ENCODE measurements at regions not wholly inside any gene's neighbourhood (a gene's known extent, or its start where the extent isn't known, plus 50 kb on each side); places are given as distances from the start of the nearest gene placed in this dataset.

DNA sequence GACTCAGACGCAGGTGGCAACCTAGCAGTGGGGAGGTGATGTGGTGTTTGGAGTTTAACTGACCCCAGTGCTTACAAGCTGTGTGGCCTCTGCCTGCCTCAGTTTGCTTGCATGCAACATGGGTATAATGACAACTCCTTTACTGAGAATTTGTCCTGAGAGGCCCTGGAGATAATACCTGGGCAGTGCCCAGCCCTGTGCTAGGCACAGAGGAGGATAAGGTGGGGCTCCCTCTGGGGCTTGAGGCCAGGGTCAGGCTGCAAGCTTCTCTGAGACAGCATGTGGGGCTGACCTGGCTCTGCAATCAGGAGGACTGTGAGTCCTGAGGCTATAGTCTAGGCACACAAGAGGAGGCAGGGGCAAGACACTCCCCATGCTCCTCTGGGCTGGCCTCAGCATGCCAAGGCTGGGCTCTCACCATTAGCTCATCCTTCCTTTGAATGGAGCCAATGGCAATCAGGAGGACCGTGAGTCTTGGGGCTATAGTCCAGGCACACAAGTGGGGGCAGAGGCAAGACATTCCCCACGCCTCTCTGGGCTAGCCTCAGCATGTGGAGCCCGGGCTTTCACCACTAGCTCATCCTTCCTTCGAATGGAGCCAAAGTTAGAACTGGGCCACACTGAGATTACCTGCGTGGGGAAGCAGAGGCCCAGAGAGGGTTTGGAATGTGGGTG, 147.9 kb downstream of the RPS24 start:
- no peaks in the 10 kb centered on the region for H3K4me1 Mint-ChIP-seq

DNA sequence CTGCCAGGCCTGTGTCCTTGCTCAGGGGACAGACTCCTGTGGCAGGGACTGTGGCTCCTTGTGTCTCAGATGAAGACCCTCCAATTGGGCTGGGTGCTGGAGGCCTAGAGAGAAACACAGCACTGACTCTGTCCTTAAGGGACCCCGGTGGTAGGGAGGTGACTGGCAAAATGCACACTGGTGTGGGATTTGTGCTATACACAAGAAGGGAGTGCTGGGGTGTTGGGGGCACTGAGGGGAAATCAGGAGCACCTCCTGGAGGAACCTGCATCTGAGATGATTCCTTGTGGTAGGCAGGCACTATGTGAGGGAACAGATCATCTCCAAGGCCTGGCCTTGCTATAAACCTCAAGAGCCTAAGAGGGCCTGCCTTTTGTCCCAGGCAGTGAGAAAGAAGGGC, 149.2 kb downstream of the RPS24 start:
- no peaks in the 10 kb centered on the region for H3K9me3 Mint-ChIP-seq
- DNase-seq, result no peak
- no peaks in the 10 kb centered on the region for H3K4me1 Mint-ChIP-seq
- H3K27me3 Mint-ChIP-seq, result peaks cover 6 to 21% (median 18%) of the 10 kb centered on the region in 3 donors
- no peaks in the 10 kb centered on the region for H3K36me3 Mint-ChIP-seq
- H3K4me3 Mint-ChIP-seq, result no peak overlapping the region
- ATAC-seq (ENCODE audit: low read depth in 2 of 2), result no peak
- H3K27ac Mint-ChIP-seq, result no peak overlapping the region

More for the DNA sequence above, 147.9 kb downstream of the RPS24 start:
- Mint-ChIP-seq H3K9me3 (no peaks in the 10 kb centered on the region), H3K36me3 (no peaks in the 10 kb centered on the region), H3K4me3 (no peak overlapping the region), H3K27me3 (peaks cover 6 to 21% (median 18%) of the 10 kb centered on the region in 3 donors), H3K27ac (no peak overlapping the region)
- ATAC-seq (ENCODE audit: low read depth in 2 of 2) (no peak), DNase-seq (no peak)

DNA sequence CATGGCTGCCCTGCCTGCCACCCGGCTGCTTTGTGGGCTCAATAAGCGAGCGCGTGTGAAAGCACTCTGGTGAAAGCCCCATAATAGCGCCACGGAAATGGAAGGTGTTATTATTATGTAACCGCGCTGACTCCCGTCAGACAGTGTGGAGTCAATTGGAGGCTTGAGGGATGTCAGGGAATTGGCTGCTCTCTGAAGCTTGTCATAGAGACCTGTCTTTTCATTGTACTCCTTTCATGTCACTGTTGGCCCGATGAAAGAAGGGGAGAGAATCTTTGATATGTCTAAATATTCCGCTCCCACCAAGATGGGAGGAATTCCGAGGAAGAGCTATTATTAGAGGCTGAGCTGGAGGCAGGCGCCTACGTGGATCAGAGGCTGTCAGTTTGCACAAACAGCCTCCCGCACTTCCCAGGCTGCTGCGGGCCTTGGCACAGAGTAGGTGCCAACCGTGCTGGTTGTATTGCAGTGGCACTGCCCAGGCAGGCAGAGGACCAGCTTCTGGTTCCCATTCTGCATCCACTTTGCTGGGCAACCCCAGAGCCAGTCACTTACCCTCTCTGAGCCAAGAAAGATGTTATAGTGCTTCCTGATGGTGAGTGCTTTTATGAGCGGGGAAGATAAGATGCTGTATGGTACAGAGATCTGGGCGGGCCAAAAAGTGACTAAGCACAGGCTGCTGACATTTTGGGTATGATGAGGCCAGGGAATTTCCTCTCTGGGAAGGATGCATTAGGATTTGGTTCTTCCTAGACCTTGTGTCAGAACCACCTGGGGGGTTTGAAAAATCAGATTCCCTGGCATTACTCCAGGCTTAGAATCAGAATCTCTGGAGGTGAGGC, 151.4 kb downstream of the RPS24 start:
- no peak for DNase-seq
- no peak overlapping the region for H3K27ac Mint-ChIP-seq
- no peaks in the 10 kb centered on the region for H3K9me3 Mint-ChIP-seq
- no peak for ATAC-seq (ENCODE audit: low read depth in 2 of 2)
- H3K4me3 Mint-ChIP-seq, result no peak overlapping the region
- peaks cover 6 to 10% (median 9%) of the 10 kb centered on the region in 3 donors for H3K27me3 Mint-ChIP-seq
- H3K36me3 Mint-ChIP-seq, result no peaks in the 10 kb centered on the region
- H3K4me1 Mint-ChIP-seq, result no peaks in the 10 kb centered on the region

DNA sequence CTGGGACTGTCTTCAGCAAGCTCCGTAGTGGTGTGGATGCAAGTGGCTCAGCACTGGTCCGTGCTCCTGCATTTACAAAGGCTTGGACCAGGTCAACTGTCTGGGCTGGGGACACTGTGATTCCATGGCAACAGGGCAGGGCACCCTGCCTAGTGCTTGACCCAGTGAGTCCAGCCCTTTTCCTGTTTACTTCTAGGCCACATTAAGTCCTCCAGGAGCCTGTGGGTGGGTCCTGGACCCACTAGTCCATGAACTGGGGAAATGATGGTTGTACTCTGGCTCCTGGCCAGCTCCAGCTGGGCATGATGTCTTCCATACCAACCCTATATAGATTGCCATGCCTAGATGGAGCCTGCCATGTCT, 152.0 kb downstream of the RPS24 start:
- H3K27ac Mint-ChIP-seq, result no peak overlapping the region
- no peaks in the 10 kb centered on the region for H3K4me1 Mint-ChIP-seq
- ATAC-seq (ENCODE audit: low read depth in 2 of 2) (no peak), DNase-seq (no peak)
- no peak overlapping the region for H3K4me3 Mint-ChIP-seq
- H3K36me3 Mint-ChIP-seq, result no peaks in the 10 kb centered on the region
- H3K9me3 Mint-ChIP-seq, result no peaks in the 10 kb centered on the region
- H3K27me3 Mint-ChIP-seq, result peaks cover 4 to 8% (median 6%) of the 10 kb centered on the region in 3 donors

DNA sequence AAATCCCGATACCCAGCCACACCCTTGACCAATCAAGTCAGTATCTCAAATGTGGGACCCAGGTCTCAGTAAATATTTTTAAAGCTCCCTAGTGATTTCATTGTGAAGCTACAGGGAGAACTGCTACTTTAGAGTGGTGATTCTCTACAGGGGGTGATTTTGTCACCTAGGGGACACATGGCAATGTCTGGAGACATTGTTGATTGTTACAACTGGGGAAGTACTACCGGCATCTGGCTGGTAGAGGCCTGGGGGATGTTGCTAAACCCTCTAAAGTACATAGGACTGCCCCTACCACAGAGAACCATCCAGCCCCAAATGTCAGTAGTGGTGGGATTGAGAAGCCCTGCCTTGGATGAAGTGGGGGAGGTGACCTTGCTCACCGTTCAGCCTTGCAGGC, 152.9 kb downstream of the RPS24 start:
- DNase-seq, result no peak
- Mint-ChIP-seq H3K4me3 (no peak overlapping the region), H3K9me3 (no peaks in the 10 kb centered on the region), H3K36me3 (no peaks in the 10 kb centered on the region), H3K4me1 (no peaks in the 10 kb centered on the region), H3K27me3 (peaks cover 0 to 2% (median 0%) of the 10 kb centered on the region in 3 donors), H3K27ac (no peak overlapping the region)
- ATAC-seq (ENCODE audit: low read depth in 2 of 2), result no peak

DNA sequence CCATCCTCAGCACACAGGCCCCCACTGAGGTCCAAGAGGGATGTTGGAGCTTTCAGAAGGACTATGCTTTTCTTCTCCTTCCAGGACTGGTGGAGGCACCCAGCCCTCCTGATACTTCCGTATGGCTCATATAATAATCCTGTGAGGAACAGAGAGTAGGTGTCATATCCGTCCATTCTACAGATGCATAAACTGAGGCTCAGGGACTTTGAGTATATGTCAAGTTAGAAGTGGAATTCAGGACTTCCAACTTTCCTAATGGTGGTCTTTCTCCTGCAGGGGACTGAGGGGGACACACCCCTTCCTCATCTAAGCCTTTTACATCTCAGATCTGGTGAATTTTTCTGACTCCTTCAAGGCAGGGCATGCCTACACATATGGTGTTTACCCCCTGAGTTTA, 153.7 kb downstream of the RPS24 start:
- ATAC-seq (ENCODE audit: low read depth in 2 of 2) (no peak), DNase-seq (no peak)
- H3K27me3 Mint-ChIP-seq, result peaks cover 0 to 8% (median 0%) of the 10 kb centered on the region in 3 donors
- H3K27ac Mint-ChIP-seq, result peak overlapping the region in 1 of 6 donors; percentile 30
- H3K4me1 Mint-ChIP-seq, result no peaks in the 10 kb centered on the region
- H3K4me3 Mint-ChIP-seq, result no peak overlapping the region
- peaks cover 0 to 7% (median 2%) of the 10 kb centered on the region in 7 donors for H3K9me3 Mint-ChIP-seq
- no peaks in the 10 kb centered on the region for H3K36me3 Mint-ChIP-seq

DNA sequence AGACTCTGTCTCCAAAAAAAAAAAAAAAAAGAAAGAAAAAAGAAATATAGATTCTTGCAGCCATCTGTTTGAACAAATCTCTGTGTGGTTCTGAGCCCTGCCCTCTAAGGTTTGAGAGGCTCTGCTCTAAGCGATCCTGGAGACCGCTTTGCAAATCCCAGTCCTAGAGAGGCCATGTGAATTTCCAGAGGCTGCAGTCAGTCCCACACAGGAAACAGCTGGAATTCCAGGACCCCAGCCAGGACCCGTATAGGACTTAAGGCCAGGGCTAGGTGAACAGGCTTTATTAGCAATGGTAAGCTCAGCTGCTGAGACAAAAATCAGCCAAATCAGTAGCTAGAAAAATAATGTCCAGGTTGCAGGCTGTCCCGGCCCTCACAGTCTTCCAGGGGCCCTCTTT, 154.8 kb downstream of the RPS24 start:
- Mint-ChIP-seq H3K9me3 (peaks cover 4 to 18% (median 11%) of the 10 kb centered on the region in 7 donors), H3K27ac (no peak overlapping the region), H3K4me3 (no peak overlapping the region), H3K4me1 (no peaks in the 10 kb centered on the region), H3K36me3 (peaks cover 0 to 6% of the 10 kb centered on the region in 2 donors), H3K27me3 (peaks cover 0 to 8% (median 3%) of the 10 kb centered on the region in 3 donors)
- ATAC-seq (ENCODE audit: low read depth in 2 of 2) (no peak), DNase-seq (no peak)

DNA sequence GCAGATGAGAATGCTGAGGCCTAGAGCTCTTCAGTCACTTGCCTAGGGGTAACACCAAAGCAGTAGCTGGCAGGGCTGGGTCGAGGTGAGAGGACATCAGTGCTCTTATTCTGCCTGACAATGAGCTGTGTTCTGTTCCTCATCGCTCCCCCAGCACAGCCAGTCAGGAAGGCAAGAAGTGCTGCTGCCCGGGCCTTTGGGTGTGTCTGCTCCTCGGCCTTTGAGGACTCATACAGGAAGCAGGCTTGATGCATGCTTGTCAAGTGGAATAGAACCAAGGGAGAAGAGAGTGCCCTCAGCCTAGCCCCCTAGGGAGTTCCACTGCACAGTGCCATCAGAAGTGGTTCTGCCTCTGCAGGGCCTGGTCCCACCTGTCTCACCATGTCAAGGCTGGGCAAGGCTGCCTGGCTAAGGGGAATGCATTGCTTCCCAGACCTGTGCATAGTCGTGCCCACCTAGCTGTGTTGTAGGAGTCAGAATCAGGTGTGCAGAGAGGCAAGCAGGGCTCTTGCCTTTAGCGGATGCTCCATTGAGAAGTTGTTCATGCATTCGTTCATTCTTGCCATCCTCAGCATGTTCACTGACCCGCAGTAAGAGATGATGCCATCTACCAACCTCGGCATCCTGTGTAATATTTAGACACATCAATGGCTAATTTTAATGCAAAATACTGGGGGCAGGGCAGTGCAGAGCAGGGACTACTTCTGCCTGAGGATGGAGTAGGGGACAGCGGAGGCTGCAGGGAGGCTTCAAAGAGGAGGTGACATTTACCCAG, 156.6 kb downstream of the RPS24 start:
- peaks cover 0 to 7% of the 10 kb centered on the region in 2 donors for H3K36me3 Mint-ChIP-seq
- no peak overlapping the region for H3K4me3 Mint-ChIP-seq
- no peaks in the 10 kb centered on the region for H3K4me1 Mint-ChIP-seq
- H3K27ac Mint-ChIP-seq, result no peak overlapping the region
- H3K27me3 Mint-ChIP-seq, result peaks cover 0 to 8% (median 3%) of the 10 kb centered on the region in 3 donors
- ATAC-seq (ENCODE audit: low read depth in 2 of 2), result no peak
- no peak for DNase-seq
- peaks cover 4 to 24% (median 15%) of the 10 kb centered on the region in 7 donors for H3K9me3 Mint-ChIP-seq

DNA sequence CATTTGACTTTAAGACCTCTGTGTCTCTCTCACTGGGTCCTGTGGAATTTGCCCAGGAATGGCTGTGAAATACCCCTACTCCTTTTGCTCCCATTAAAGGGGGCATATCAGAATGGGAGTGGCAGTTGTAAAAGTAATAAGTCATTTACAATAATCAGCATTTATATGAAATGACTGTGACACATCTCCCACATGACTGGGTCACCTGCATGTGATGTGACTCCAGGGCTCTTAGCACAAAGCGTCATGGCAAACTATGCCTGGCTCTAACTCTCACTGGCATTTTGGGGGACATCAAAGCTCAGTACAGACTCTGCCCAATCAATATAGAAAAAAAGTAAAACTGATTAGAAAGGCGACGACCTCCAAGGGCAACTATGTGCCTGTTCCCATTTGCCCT, 157.6 kb downstream of the RPS24 start:
- H3K27ac Mint-ChIP-seq, result no peak overlapping the region
- peaks cover 0 to 8% (median 3%) of the 10 kb centered on the region in 3 donors for H3K27me3 Mint-ChIP-seq
- H3K9me3 Mint-ChIP-seq, result peaks cover 4 to 24% (median 15%) of the 10 kb centered on the region in 7 donors
- H3K4me3 Mint-ChIP-seq, result no peak overlapping the region
- H3K4me1 Mint-ChIP-seq, result no peaks in the 10 kb centered on the region
- DNase-seq, result no peak
- ATAC-seq (ENCODE audit: low read depth in 2 of 2), result no peak
- peaks cover 0 to 7% of the 10 kb centered on the region in 2 donors for H3K36me3 Mint-ChIP-seq

DNA sequence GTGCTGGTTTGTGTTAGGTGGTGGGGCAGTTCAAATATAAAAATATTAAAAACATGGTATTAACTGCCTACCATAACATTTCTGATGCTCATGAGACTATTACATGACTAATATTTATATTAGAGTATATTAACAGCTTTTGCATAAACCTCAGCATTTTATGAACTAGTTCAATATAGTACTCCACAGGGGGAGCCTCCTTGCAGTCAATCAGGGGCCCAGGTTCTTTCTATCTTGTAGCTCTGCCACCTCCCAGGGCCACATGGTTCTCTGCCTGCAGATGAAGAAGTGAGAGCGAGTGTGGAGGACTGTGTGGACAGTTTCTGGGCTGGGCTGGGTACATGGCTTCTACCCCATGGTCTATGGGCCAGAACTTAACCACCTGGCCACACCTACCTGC, 159.5 kb downstream of the RPS24 start:
- Mint-ChIP-seq H3K36me3 (peaks cover 0 to 7% of the 10 kb centered on the region in 2 donors), H3K9me3 (peaks cover 4 to 24% (median 15%) of the 10 kb centered on the region in 7 donors), H3K27me3 (peaks cover 0 to 8% (median 3%) of the 10 kb centered on the region in 3 donors), H3K4me1 (no peaks in the 10 kb centered on the region), H3K27ac (peak overlapping the region in 1 of 6 donors; percentile 0), H3K4me3 (no peak overlapping the region)
- DNase-seq (no peak), ATAC-seq (ENCODE audit: low read depth in 2 of 2) (no peak)

DNA sequence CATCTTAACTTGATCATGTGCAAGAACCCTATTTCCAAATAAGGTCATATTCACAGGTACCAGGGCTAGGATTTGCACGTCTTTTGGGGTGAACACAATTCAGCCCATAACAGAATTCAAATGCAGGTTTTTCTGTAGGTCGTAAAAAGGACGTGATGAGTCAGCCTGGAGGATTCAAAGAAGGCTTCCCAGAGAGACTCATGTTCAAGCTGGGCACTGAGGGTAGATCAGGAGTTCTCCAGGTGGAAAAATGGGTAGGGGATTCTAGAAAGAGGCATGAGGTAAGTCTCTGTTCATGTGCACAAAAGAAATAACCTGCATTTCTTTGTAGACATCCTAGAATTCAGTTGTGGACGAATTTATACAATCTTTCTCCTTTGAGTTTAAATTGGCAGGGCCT, 160.4 kb downstream of the RPS24 start:
- Mint-ChIP-seq H3K4me1 (no peaks in the 10 kb centered on the region), H3K9me3 (peaks cover 4 to 24% (median 15%) of the 10 kb centered on the region in 7 donors), H3K27ac (no peak overlapping the region), H3K4me3 (no peak overlapping the region), H3K36me3 (peaks cover 0 to 7% of the 10 kb centered on the region in 2 donors), H3K27me3 (peaks cover 0 to 8% (median 3%) of the 10 kb centered on the region in 3 donors)
- ATAC-seq (ENCODE audit: low read depth in 2 of 2) (no peak), DNase-seq (no peak)

DNA sequence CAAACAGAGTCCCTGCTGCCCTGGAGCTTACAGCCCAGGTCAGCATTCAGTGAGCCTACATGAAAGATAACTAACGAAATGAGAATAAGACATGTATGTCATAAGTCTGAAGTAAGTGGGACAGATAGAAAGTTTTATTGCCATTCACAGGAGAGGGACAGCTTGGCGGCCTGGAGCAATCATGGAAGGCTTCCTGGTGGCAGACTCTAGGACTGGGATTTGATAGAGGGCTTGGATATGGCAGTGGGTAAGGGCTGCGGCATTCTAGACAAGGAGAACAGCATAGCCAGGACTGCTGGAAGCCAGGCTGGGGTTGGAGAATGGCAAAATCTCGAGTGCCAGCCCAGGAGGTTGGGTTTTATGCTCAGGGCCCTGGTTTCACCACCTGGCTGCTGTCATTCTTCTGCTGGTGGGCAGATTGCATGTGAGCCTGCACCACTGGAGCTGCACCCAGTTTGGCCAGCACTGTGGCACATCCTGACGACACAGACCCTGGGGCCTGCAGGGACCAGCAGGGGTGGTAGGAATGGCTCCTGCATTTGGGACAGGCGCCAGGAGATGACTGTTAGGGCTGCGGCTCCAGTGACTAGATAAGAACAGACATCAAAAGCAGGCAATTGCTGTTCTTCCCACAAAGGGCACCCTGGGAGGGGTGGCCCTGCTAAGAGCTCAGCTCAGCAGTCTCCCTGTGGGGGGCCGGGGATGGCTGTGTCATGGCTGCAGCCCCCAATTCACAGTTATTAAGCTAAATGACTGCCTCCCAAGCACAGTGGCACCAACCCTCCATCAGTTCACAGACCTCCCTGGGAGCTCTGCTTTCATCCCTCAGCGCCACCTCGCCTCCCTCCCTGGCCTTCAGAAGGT, 161.1 kb downstream of the RPS24 start:
- DNase-seq, result no peak
- Mint-ChIP-seq H3K4me3 (no peak overlapping the region), H3K27ac (no peak overlapping the region), H3K36me3 (peaks cover 0 to 7% of the 10 kb centered on the region in 2 donors), H3K9me3 (peaks cover 4 to 24% (median 15%) of the 10 kb centered on the region in 7 donors), H3K4me1 (no peaks in the 10 kb centered on the region), H3K27me3 (peaks cover 0 to 8% (median 3%) of the 10 kb centered on the region in 3 donors)
- no peak for ATAC-seq (ENCODE audit: low read depth in 2 of 2)

DNA sequence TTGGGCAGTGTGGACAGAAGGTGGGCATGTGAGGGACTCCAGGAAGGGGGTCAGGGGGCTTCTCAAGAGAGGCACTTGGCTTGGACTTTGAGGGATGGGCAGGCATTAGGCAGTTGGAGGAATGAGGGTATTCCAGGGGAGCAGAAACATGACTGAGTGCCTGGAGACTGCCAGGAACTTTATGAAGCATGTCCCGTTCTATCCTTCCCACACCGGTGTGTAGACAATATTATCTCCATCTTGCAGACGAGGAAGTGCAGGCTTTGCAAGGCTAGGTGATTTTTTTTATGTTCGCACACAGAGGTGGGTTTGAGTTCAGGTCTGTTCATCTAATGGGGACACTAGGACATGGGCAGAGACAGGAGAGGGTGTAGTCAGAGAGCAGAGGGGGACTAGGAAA, 162.7 kb downstream of the RPS24 start:
- H3K27me3 Mint-ChIP-seq, result peaks cover 0 to 7% (median 3%) of the 10 kb centered on the region in 3 donors
- H3K9me3 Mint-ChIP-seq, result peaks cover 4 to 24% (median 15%) of the 10 kb centered on the region in 7 donors
- no peak overlapping the region for H3K27ac Mint-ChIP-seq
- no peak overlapping the region for H3K4me3 Mint-ChIP-seq
- H3K36me3 Mint-ChIP-seq, result peaks cover 0 to 7% of the 10 kb centered on the region in 2 donors
- no peaks in the 10 kb centered on the region for H3K4me1 Mint-ChIP-seq
- DNase-seq, result no peak
- ATAC-seq (ENCODE audit: low read depth in 2 of 2), result no peak

Data from naive B cell (primary cell).